PC-9 (cell line): ENCODE measurements at regions not wholly inside any gene's neighbourhood (a gene's known extent, or its start where the extent isn't known, plus 50 kb on each side); places are given as distances from the start of the nearest gene placed in this dataset.
"Not testable (repeated sequence)": the region's sequence is repeated elsewhere in the genome, so short reads cannot be mapped to it uniquely, and the experiment has no call there.

Experiments
- BruUV-seq: library from RNA; stranded (reverse); fragments of 400-500 nt; replicated peaks from 2 replicates; lab custom pipeline; 2021; lab: Mats Ljungman, UMichigan
- CTCF ChIA-PET: fragments of 300-600 bp; sonication (Branson Sonifier 250); formaldehyde crosslinking; loops from one replicate; lab custom pipeline; 2022; ENCODE audit warnings: antibody characterized with exemption; lab: Charles Lee
- POLR2A ChIA-PET: fragments of 300-600 bp; sonication (Branson Sonifier 250); formaldehyde crosslinking; loops from one replicate; lab custom pipeline; 2022; ENCODE audit warnings: antibody characterized with exemption; ENCODE audit not compliant: unreplicated experiment; lab: Charles Lee
- DNase-seq, 2 experiments: peaks; one replicate each; pipeline versions ENCODE4 v3.0.0 to v3.0.0-alpha.2; 2015 to 2022; ENCODE audit warnings: mixed read lengths in 1 of 2
- H2AFZ ChIP-seq: fragments of 200-600 bp; sonication (generic); 2 replicates; pipeline ENCODE4 v1.8.1; 2017; ENCODE audit warnings: antibody characterized with exemption
- H3F3A ChIP-seq: fragments of 200-600 bp; sonication (generic); 2 replicates; pipeline ENCODE4 v1.8.1; 2017; ENCODE audit warnings: antibody characterized with exemption, mild to moderate bottlenecking, low read depth; ENCODE audit not compliant: insufficient read depth
- H3K27ac ChIP-seq: fragments of 200-600 bp; sonication (generic); 2 replicates; pipeline ENCODE4 v1.6.1; 2016; ENCODE audit warnings: mixed run types
- H3K27me3 ChIP-seq: fragments of 200-600 bp; sonication (generic); 2 replicates; pipeline ENCODE4 v1.6.1; 2016; ENCODE audit warnings: low read depth, mixed run types; ENCODE audit not compliant: insufficient read depth
- H3K36me3 ChIP-seq: fragments of 200-600 bp; sonication (generic); 2 replicates; pipeline ENCODE4 v1.6.1; 2016; ENCODE audit warnings: low read depth, mixed run types
- H3K4me1 ChIP-seq: fragments of 200-600 bp; sonication (generic); replicated peaks from 2 replicates; pipeline ENCODE4 v1.6.1; 2016; ENCODE audit warnings: mixed run types; ENCODE audit not compliant: insufficient read depth
- H3K4me2 ChIP-seq: fragments of 200-600 bp; sonication (generic); 2 replicates; pipeline ENCODE4 v1.6.1; 2017; ENCODE audit warnings: mixed run types
- H3K4me3 ChIP-seq: fragments of 200-600 bp; sonication (generic); 2 replicates; pipeline ENCODE4 v1.6.1; 2016; ENCODE audit warnings: mixed run types
- H3K79me2 ChIP-seq: fragments of 200-600 bp; sonication (generic); 2 replicates; pipeline ENCODE4 v1.6.1; 2017; ENCODE audit warnings: low read depth, mixed run types
- H3K9me2 ChIP-seq: fragments of 200-600 bp; sonication (generic); 2 replicates; pipeline ENCODE4 v1.8.1; 2017; ENCODE audit warnings: mild to moderate bottlenecking; ENCODE audit not compliant: insufficient read depth
- H3K9me3 ChIP-seq: fragments of 200-600 bp; sonication (generic); 2 replicates; pipeline ENCODE4 v1.8.1; 2016; ENCODE audit warnings: low read depth; ENCODE audit not compliant: insufficient read depth
- H4K20me1 ChIP-seq: fragments of 200-600 bp; sonication (generic); 2 replicates; pipeline ENCODE4 v1.8.1; 2017; ENCODE audit not compliant: insufficient read depth
- CTCF ChIP-seq: fragments of 200-600 bp; sonication (generic); conservative IDR thresholded peaks from 2 replicates; pipeline ENCODE4 v1.6.1; 2017; ENCODE audit warnings: mixed run types, antibody characterized with exemption, mild to moderate bottlenecking, moderate library complexity
- EZH2 ChIP-seq: fragments of 200-600 bp; sonication (generic); IDR thresholded peaks from 2 replicates; pipeline ENCODE4 v1.8.0; 2017; ENCODE audit warnings: antibody characterized with exemption, low read depth
- intact Hi-C: fragments of 100-400 bp; cut with micrococcal nuclease; formaldehyde crosslinking; loops from one replicate; pipeline ENCODE4 v1.10.0; 2022; ENCODE audit not compliant: unreplicated experiment

GRCh38 chr6:131471331-131471730 is 101.7 kb upstream of the ARG1 start:
- CTCF ChIA-PET, result no interaction called here
- POLR2A ChIA-PET, result no interaction called here
- Histone ChIP-seq H3K4me3 (no peak overlapping the region), H3K4me2 (no peak overlapping the region), H3F3A (no peaks in the 10 kb centered on the region), H3K27me3 (no peaks in the 10 kb centered on the region), H3K27ac (no peak overlapping the region), H4K20me1 (no peaks in the 10 kb centered on the region), H2AFZ (no peak overlapping the region), H3K9me2 (no peaks in the 10 kb centered on the region), H3K4me1 (no peaks in the 10 kb centered on the region), H3K36me3 (no peaks in the 10 kb centered on the region), H3K79me2 (no peaks in the 10 kb centered on the region), H3K9me3 (0 out of 2 replicates have a peak, but pooled peaks cover 3% of the 10 kb centered on the region)
- intact Hi-C loops, result no loop called here
- DNase-seq, result no peak
- BruUV-seq, result no TSS peak
- no peak for TF ChIP-seq CTCF
- TF ChIP-seq EZH2, result no peak

- CTCF ChIA-PET, result not testable (repeated sequence)
Measured at GRCh38 chr6:131473303-131473702, 99.7 kb upstream of the ARG1 start.

GRCh38 chr6:131476362-131476761 is 96.7 kb upstream of the ARG1 start:
- intact Hi-C loops, result no loop called here
- TF ChIP-seq EZH2, result no peak
- ChIA-PET POLR2A (no interaction called here), CTCF (no interaction called here)
- Histone ChIP-seq H3K4me3 (no peak overlapping the region), H3K27ac (no peak overlapping the region), H3K9me3 (0 out of 2 replicates have a peak, but pooled peaks cover 3% of the 10 kb centered on the region), H3K36me3 (no peaks in the 10 kb centered on the region), H3F3A (no peaks in the 10 kb centered on the region), H4K20me1 (no peaks in the 10 kb centered on the region), H3K4me1 (no peaks in the 10 kb centered on the region), H3K79me2 (no peaks in the 10 kb centered on the region), H3K4me2 (no peak overlapping the region), H3K27me3 (no peaks in the 10 kb centered on the region), H2AFZ (no peak overlapping the region), H3K9me2 (no peaks in the 10 kb centered on the region; the same call in 1 of the 2 replicates)
- no TSS peak for BruUV-seq
- DNase-seq, result no peak

More at GRCh38 chr6:131473303-131473702, 99.7 kb upstream of the ARG1 start:
- DNase-seq, H3K36me3 ChIP-seq, BruUV-seq, H3F3A ChIP-seq, H3K79me2 ChIP-seq, H3K4me3 ChIP-seq, H3K4me1 ChIP-seq, H3K27ac ChIP-seq, POLR2A ChIA-PET, H2AFZ ChIP-seq, H3K27me3 ChIP-seq, intact Hi-C loops, H4K20me1 ChIP-seq, H3K9me2 ChIP-seq, H3K4me2 ChIP-seq, H3K9me3 ChIP-seq: not testable (repeated sequence)

GRCh38 chr6:131478740-131479211 is 94.2 kb upstream of the ARG1 start:
- CTCF ChIA-PET, BruUV-seq, POLR2A ChIA-PET: not testable (repeated sequence)

More at GRCh38 chr6:131478740-131479211, 94.2 kb upstream of the ARG1 start:
- H3K36me3 ChIP-seq, H3K4me3 ChIP-seq, H3K9me3 ChIP-seq, DNase-seq, H3K4me2 ChIP-seq, H3K27ac ChIP-seq, H3F3A ChIP-seq, intact Hi-C loops, H3K79me2 ChIP-seq, H2AFZ ChIP-seq, H3K4me1 ChIP-seq, H3K27me3 ChIP-seq, H4K20me1 ChIP-seq, H3K9me2 ChIP-seq: not testable (repeated sequence)
